Nephron progenitor cell (in vitro differentiated cells): ENCODE measurements at regions not wholly inside any gene's neighbourhood (a gene's known extent, or its start where the extent isn't known, plus 50 kb on each side); places are given as distances from the start of the nearest gene placed in this dataset.

Experiments used
- DNase-seq: peaks from one replicate; pipeline ENCODE4 v3.0.0; 2021
- H3K27ac Mint-ChIP-seq: 2 replicates; pipeline ENCODE4 v1.8.0; 2021; ENCODE audit warnings: mild to moderate bottlenecking, moderate library complexity, mixed read lengths
- H3K27me3 Mint-ChIP-seq: 2 replicates; pipeline ENCODE4 v1.8.0; 2021; ENCODE audit warnings: mild to moderate bottlenecking, low read depth, mixed read lengths; ENCODE audit not compliant: poor library complexity
- H3K36me3 Mint-ChIP-seq: 2 replicates; pipeline ENCODE4 v1.8.0; 2021; ENCODE audit warnings: low read depth, mixed read lengths
- H3K4me1 Mint-ChIP-seq: 2 replicates; pipeline ENCODE4 v1.8.0; 2021; ENCODE audit warnings: mixed read lengths
- H3K4me3 Mint-ChIP-seq: 2 replicates; pipeline ENCODE4 v1.8.0; 2021; ENCODE audit warnings: mild to moderate bottlenecking, moderate library complexity, mixed read lengths
- H3K9me3 Mint-ChIP-seq: 2 replicates; pipeline ENCODE4 v1.8.0; 2021; ENCODE audit warnings: mild to moderate bottlenecking, moderate library complexity, mixed read lengths
- CTCF ChIP-seq: fragments of 200-600 bp; sonication (generic); IDR thresholded peaks from 2 replicates; pipeline ENCODE4 v1.5.0; 2021; ENCODE audit warnings: antibody characterized with exemption

- no peak for DNase-seq
- H3K27me3 Mint-ChIP-seq = no peaks in the 10 kb centered on the region
- no peaks in the 10 kb centered on the region for H3K4me1 Mint-ChIP-seq
- no peaks in the 10 kb centered on the region for H3K36me3 Mint-ChIP-seq
- peaks cover 3% of the 10 kb centered on the region for H3K9me3 Mint-ChIP-seq
- no peak overlapping the region for H3K4me3 Mint-ChIP-seq
- no peak for TF ChIP-seq CTCF
- no peak overlapping the region for H3K27ac Mint-ChIP-seq
These were observed 490.5 kb upstream of the CHRM3 start for GRCh38 chr1:238895911-238896310.

GRCh38 chr1:238892612-238893011, 493.8 kb upstream of the CHRM3 start:
- DNase-seq = no peak
- Mint-ChIP-seq H3K4me1 (no peaks in the 10 kb centered on the region), H3K36me3 (no peaks in the 10 kb centered on the region), H3K9me3 (no peaks in the 10 kb centered on the region), H3K27ac (no peak overlapping the region), H3K27me3 (no peaks in the 10 kb centered on the region), H3K4me3 (no peak overlapping the region)
- TF ChIP-seq CTCF = no peak

- H3K4me3 Mint-ChIP-seq = no peak overlapping the region
- no peaks in the 10 kb centered on the region for H3K9me3 Mint-ChIP-seq
- no peak overlapping the region for H3K27ac Mint-ChIP-seq
- TF ChIP-seq CTCF = no peak
- H3K36me3 Mint-ChIP-seq = no peaks in the 10 kb centered on the region
- H3K27me3 Mint-ChIP-seq = peaks cover 2% of the 10 kb centered on the region
- H3K4me1 Mint-ChIP-seq = no peaks in the 10 kb centered on the region
- no peak for DNase-seq
These were observed 524.9 kb upstream of the CHRM3 start for GRCh38 chr1:238861342-238862066.

GRCh38 chr1:238833919-238834318, 552.4 kb upstream of the CHRM3 start:
- Mint-ChIP-seq H3K36me3 (no peaks in the 10 kb centered on the region), H3K9me3 (peaks cover 32% of the 10 kb centered on the region), H3K4me3 (no peak overlapping the region), H3K4me1 (no peaks in the 10 kb centered on the region), H3K27me3 (no peaks in the 10 kb centered on the region), H3K27ac (no peak overlapping the region)
- TF ChIP-seq CTCF = no peak
- DNase-seq = no peak

GRCh38 chr1:238832106-238832505, 554.3 kb upstream of the CHRM3 start:
- TF ChIP-seq CTCF = no peak
- no peak overlapping the region for H3K4me3 Mint-ChIP-seq
- no peak overlapping the region for H3K27ac Mint-ChIP-seq
- H3K27me3 Mint-ChIP-seq = no peaks in the 10 kb centered on the region
- no peak for DNase-seq
- H3K4me1 Mint-ChIP-seq = no peaks in the 10 kb centered on the region
- no peaks in the 10 kb centered on the region for H3K36me3 Mint-ChIP-seq
- H3K9me3 Mint-ChIP-seq = peaks cover 32% of the 10 kb centered on the region

GRCh38 chr1:238830036-238830611, 556.2 kb upstream of the CHRM3 start:
- no peak overlapping the region for H3K27ac Mint-ChIP-seq
- no peak for TF ChIP-seq CTCF

More at GRCh38 chr1:238830036-238830611, 556.2 kb upstream of the CHRM3 start:
- H3K36me3 Mint-ChIP-seq = no peaks in the 10 kb centered on the region
- no peak overlapping the region for H3K4me3 Mint-ChIP-seq
- H3K9me3 Mint-ChIP-seq = peaks cover 32% of the 10 kb centered on the region
- no peaks in the 10 kb centered on the region for H3K27me3 Mint-ChIP-seq
- no peaks in the 10 kb centered on the region for H3K4me1 Mint-ChIP-seq
- DNase-seq = no peak
